ENCODE measurements at regions not wholly inside any gene's neighbourhood (a gene's known extent, or its start where the extent isn't known, plus 50 kb on each side); places are given as distances from the start of the nearest gene placed in this dataset.

DNA sequence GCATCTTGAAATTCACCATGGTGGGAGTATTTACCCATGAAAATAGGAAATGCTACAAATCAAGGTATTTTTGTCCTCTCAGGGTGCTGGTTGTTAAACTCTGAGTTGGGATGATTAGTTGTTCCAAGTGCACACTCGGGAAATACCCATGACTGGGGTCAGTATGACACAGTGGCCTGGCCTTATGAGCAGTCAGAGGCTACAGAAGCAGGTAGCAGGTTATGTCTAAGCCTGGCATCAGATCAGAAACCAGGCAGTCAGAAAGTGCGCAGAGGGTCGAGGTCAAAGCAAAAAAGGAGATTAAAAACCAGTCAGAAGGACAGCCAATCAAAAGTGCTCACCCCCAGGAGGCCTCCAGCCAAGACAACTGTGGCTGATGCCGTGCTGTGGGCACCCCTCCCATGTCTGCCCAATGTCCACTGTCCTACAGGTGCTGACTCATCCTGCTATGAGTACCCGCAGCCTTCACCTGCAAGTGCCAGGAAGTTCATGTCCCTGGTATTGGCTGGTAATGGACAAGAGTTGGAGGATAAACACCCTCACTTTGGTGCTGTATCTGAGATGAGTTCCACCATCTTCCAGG lies 117.4 kb upstream of the SLC24A3 start:
- Mint-ChIP-seq H3K4me3 (no peak overlapping the region), H3K9me3 (no peaks in the 10 kb centered on the region), H3K4me1 (no peaks in the 10 kb centered on the region), H3K27ac (no peak overlapping the region), H3K27me3 (no peaks in the 10 kb centered on the region), H3K36me3 (ENCODE audit: low read depth) (no peaks in the 10 kb centered on the region)
- POLR2A ChIA-PET: no interaction called here
- DNase-seq: no peak
- CTCF ChIA-PET: no interaction called here

DNA sequence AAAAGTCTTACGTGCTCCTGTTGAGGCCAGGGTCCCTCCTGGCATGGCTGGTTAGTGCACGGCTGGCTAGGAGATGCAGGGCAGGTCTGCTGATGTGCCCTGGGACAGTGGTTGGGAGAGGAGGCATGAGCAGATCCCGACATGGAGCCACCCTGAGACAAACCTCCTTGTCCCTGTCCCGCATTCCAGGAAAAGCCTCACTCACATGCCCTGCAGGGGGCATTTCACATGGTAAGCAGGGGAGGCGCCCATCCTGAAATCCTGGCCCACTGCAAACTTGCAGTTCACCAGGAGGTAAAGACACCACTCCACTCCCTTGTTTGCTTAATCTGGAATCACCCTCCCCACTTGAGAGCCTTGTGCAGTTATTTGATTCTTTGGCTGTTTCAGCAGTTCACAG lies 116.7 kb upstream of the SLC24A3 start:
- Mint-ChIP-seq H3K27ac (no peak overlapping the region), H3K4me1 (no peaks in the 10 kb centered on the region), H3K36me3 (ENCODE audit: low read depth) (no peaks in the 10 kb centered on the region), H3K9me3 (no peaks in the 10 kb centered on the region), H3K27me3 (no peaks in the 10 kb centered on the region), H3K4me3 (no peak overlapping the region)
- ChIA-PET POLR2A (no interaction called here), CTCF (no interaction called here)
- DNase-seq: no peak

DNA sequence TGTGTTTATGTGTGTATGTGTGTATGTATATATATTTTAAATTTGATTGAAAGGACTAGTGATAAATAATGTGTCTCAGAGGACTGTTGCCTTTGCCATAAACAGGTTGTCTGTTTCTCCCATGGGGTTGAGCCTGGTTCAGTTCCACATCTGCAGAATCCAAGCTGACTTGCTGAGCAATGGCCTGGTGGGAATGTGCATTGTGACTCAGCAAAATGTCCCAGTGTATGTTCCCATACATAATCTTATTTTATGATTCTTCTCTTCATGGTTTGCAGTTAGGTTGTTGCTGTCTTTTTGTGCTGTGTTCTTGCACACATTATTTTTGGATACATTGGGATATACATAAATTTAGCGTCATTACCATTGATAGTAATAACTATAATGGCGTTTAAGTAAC lies 115.6 kb upstream of the SLC24A3 start:
- no peaks in the 10 kb centered on the region for H3K4me1 Mint-ChIP-seq
- no peak for DNase-seq
- H3K27ac Mint-ChIP-seq: no peak overlapping the region
- H3K36me3 Mint-ChIP-seq (ENCODE audit: low read depth): no peaks in the 10 kb centered on the region
- ChIA-PET POLR2A (no interaction called here), CTCF (no interaction called here)
- no peak overlapping the region for H3K4me3 Mint-ChIP-seq
- H3K9me3 Mint-ChIP-seq: no peaks in the 10 kb centered on the region
- H3K27me3 Mint-ChIP-seq: no peaks in the 10 kb centered on the region

DNA sequence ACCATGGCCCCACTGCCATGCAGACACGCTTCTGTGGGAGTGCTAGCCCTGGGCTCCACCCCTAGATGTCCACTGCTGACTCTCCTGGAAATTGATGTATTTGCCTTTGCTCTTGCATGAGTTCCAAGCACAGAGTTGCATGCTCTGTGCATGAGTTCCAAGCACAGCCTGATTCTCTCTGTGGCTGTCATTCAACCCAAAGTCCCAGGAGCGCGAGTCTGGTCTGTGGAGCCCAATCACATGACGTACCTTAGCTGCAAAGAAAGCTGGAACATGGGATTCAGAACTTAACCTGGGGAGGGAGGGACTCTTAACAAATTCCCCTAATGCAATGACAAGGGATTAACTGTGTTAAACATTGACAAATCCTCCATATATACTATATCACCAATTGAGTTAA lies 114.3 kb upstream of the SLC24A3 start:
- Mint-ChIP-seq H3K9me3 (no peaks in the 10 kb centered on the region), H3K4me1 (no peaks in the 10 kb centered on the region), H3K27ac (no peak overlapping the region), H3K27me3 (no peaks in the 10 kb centered on the region), H3K4me3 (no peak overlapping the region), H3K36me3 (ENCODE audit: low read depth) (no peaks in the 10 kb centered on the region)
- POLR2A ChIA-PET: no interaction called here
- no peak for DNase-seq
- CTCF ChIA-PET: no interaction called here

DNA sequence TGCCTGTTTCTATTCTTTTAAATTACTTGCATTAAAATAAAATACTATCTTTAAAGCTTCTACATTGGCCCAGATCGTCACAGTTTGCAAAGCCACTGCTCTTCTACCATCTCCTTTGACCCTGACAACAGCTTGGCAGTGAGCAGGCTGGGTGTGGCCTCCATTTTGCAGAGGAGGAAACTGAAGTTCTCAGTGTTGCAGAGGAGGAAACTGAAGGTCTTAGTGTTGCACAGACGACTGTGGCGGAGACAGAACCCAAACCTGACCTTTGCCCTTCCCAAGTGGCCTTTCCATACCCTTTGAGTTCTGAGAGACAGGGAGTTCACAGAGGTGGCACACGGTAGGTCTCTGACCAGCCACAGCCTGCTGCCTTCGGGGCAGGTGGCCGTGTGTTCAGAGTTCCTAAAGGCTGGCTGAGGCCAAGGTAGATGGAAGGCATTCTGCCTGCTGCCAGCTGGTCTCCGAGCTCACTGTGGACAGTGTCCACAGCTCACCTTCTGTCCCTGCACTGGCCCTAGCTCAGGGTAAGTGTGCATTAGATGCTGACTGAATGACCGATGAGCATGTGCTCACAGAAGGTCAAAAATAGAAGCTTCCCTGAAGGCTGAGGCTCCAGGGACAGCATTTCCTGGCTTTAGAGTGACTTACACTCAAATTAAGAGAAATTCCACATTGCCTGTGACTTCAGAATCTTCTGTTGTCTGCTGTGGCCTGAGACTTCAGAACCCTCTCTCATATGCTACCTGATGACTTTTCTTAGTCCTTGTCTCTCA lies 113.5 kb upstream of the SLC24A3 start:
- H3K9me3 Mint-ChIP-seq: no peaks in the 10 kb centered on the region
- no peak for DNase-seq
- POLR2A ChIA-PET: no interaction called here
- H3K27me3 Mint-ChIP-seq: no peaks in the 10 kb centered on the region
- no peaks in the 10 kb centered on the region for H3K4me1 Mint-ChIP-seq
- no peak overlapping the region for H3K27ac Mint-ChIP-seq
- H3K36me3 Mint-ChIP-seq (ENCODE audit: low read depth): no peaks in the 10 kb centered on the region
- CTCF ChIA-PET: no interaction called here
- H3K4me3 Mint-ChIP-seq: no peak overlapping the region

DNA sequence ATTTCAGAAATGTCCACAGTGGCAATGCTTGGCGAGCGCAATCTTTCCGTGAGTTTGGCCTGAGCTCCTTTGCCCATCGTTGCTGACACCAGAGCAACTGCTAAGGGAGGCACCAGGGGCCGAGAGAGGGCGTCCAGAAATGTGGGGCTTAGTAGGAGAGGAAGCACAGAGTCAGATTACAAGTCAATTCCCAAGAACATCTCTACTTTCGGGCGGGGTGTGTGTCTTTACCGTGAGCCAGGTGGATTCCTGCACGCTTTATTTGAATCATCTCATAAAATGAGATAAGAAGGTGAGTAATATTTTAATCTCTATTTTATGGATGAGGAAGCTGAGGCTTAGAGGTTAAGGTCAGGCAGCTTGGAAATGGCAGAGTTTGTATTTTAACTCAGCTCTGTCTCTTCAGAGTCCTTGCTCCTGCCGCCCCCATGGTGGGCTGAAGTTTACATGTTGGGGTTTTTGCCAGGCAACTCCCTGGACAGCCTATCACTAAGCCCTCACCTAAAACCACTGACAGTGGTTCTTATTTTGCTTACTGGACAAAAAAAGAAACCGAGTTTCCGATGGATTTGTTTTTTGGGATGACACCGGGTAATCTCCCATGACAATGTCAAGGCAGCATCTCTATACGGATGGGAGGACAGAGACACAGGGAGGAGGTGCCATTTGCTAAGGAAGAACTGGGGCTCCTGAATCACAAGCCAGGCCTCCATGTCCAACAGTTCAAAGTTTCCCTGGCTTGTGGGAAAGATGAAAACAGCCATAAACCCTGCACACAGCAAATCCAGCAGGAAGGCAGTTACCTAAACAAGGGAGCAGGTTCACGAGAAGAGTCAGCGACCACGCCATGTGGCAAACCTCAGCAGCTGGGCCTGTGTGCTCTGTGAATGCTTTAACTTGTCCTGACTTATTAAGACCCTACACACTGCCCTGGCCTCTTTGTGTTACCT lies 112.6 kb upstream of the SLC24A3 start:
- H3K36me3 Mint-ChIP-seq (ENCODE audit: low read depth): no peaks in the 10 kb centered on the region
- POLR2A ChIA-PET: no interaction called here
- no peaks in the 10 kb centered on the region for H3K27me3 Mint-ChIP-seq
- no peak overlapping the region for H3K4me3 Mint-ChIP-seq
- no peak for DNase-seq
- CTCF ChIA-PET: no interaction called here
- no peaks in the 10 kb centered on the region for H3K9me3 Mint-ChIP-seq
- no peaks in the 10 kb centered on the region for H3K4me1 Mint-ChIP-seq
- no peak overlapping the region for H3K27ac Mint-ChIP-seq

DNA sequence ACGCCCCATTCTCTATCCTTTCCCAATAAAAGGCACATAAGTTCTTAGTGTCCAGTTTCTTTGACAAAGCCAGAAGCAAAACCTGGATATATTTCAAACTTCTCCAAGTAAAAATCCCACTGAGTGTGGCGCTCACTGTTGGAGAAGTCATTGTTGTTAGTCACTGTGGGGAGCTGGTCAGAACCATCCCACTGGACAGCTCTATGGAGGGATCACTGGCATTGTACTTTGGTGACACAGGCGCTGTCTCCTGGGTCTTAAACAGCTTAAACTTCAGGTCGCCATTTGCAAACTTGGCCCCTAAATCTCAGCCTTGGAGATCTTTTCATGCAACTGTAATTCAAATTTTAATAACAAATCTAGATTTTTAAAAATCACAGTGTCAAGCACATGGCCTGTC lies 111.5 kb upstream of the SLC24A3 start:
- no peaks in the 10 kb centered on the region for H3K27me3 Mint-ChIP-seq
- ChIA-PET CTCF (no interaction called here), POLR2A (no interaction called here)
- no peak overlapping the region for H3K4me3 Mint-ChIP-seq
- DNase-seq: no peak
- no peaks in the 10 kb centered on the region for H3K9me3 Mint-ChIP-seq
- H3K27ac Mint-ChIP-seq: no peak overlapping the region
- no peaks in the 10 kb centered on the region for H3K36me3 Mint-ChIP-seq (ENCODE audit: low read depth)
- H3K4me1 Mint-ChIP-seq: no peaks in the 10 kb centered on the region

DNA sequence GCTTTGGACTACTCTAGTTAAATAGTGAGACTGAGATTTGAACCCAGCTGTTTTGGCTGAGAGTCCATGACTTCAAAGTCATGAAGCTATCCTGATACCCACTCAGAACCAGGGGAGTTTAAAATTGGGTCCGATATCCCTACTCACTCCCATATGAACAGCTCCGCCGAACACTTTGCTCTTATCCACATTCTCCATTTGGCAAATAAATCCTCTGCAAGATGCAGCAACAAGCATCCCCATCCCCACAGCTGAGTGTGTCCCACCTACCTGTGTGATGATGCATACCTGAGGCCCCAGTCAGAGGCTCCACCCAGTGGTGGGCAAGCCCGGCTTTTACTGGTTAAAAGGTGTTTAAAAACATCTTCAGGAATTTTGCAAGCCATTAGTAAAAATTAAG lies 108.3 kb upstream of the SLC24A3 start:
- no peak for DNase-seq
- H3K36me3 Mint-ChIP-seq (ENCODE audit: low read depth): no peaks in the 10 kb centered on the region
- POLR2A ChIA-PET: no interaction called here
- H3K9me3 Mint-ChIP-seq: no peaks in the 10 kb centered on the region
- H3K4me1 Mint-ChIP-seq: no peaks in the 10 kb centered on the region
- no peaks in the 10 kb centered on the region for H3K27me3 Mint-ChIP-seq
- H3K27ac Mint-ChIP-seq: no peak overlapping the region
- CTCF ChIA-PET: no interaction called here
- no peak overlapping the region for H3K4me3 Mint-ChIP-seq

DNA sequence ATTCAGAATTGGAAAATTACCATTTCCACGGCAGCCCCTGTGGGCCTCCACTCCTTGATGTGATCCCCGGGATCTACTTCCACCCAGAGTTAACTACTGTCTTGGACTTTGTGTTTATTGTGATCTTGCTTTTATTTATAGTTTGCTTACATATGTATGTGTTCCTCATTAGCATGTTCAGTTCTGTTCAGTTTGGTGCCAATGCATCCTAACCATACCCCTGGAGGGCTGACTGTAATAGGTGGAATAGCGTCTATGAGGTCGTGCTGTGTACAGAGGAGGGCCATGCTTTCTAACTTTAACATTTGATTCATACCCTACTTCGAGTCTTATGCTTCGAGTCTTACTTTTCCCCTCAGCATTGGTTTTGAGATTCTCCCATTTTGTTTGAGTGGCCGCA lies 104.3 kb upstream of the SLC24A3 start:
- Mint-ChIP-seq H3K4me1 (no peaks in the 10 kb centered on the region), H3K4me3 (no peak overlapping the region), H3K27me3 (no peaks in the 10 kb centered on the region), H3K27ac (no peak overlapping the region), H3K9me3 (no peaks in the 10 kb centered on the region), H3K36me3 (ENCODE audit: low read depth) (no peaks in the 10 kb centered on the region)
- CTCF ChIA-PET: no interaction called here
- POLR2A ChIA-PET: no interaction called here
- DNase-seq: no peak

DNA sequence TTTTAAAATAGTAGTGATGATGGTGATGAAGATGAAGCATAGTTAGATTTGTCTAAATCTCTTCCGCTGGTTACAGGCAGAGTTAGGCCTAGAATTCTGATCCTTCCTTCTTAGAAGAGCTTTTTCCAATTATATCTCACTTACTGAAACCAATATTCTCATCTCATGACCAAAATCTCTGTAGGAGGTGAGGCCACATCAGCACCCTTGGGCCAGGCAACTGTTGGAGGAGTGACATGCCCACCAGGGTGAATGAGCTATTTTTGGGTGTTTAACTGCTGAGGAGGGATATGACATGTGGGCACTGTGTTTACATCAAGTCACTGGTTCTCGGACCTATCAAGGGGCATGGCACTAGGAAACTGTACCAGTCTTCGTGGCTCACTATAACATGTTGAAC lies 102.2 kb upstream of the SLC24A3 start:
- ChIA-PET POLR2A (no interaction called here), CTCF (no interaction called here)
- no peak overlapping the region for H3K27ac Mint-ChIP-seq
- no peak overlapping the region for H3K4me3 Mint-ChIP-seq
- no peaks in the 10 kb centered on the region for H3K4me1 Mint-ChIP-seq
- DNase-seq: no peak
- H3K9me3 Mint-ChIP-seq: no peaks in the 10 kb centered on the region
- no peaks in the 10 kb centered on the region for H3K27me3 Mint-ChIP-seq
- H3K36me3 Mint-ChIP-seq (ENCODE audit: low read depth): no peaks in the 10 kb centered on the region

DNA sequence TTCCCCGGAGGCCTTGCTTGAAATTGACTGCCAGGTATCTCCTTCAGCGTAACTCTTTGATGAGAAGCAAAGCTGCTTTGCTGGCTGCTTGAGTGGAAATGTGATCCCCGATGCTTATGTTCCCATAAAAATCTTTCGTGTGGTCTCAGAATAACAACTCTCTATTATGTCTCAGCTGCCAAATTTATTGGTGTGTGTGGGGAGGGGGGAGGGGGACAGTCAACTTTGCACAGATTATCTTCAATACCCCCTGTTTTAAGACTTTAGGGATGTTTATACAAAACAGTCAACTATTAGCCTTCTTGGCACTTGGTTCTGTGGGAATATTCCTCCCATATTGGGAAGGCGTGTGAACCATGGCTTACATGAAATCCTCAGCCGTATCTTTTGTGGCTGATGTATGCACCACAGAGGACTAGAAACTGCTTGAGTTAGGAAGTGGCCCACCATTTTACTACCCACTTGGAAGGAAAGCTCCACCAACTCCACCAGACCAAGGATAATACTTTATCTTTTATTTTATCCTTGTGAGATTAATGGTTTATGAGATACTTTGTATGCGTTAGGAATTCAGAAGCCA lies 101.5 kb upstream of the SLC24A3 start:
- no peaks in the 10 kb centered on the region for H3K4me1 Mint-ChIP-seq
- CTCF ChIA-PET: no interaction called here
- no peaks in the 10 kb centered on the region for H3K36me3 Mint-ChIP-seq (ENCODE audit: low read depth)
- no peaks in the 10 kb centered on the region for H3K27me3 Mint-ChIP-seq
- no peak overlapping the region for H3K4me3 Mint-ChIP-seq
- POLR2A ChIA-PET: no interaction called here
- no peak for DNase-seq
- no peak overlapping the region for H3K27ac Mint-ChIP-seq
- H3K9me3 Mint-ChIP-seq: no peaks in the 10 kb centered on the region

DNA sequence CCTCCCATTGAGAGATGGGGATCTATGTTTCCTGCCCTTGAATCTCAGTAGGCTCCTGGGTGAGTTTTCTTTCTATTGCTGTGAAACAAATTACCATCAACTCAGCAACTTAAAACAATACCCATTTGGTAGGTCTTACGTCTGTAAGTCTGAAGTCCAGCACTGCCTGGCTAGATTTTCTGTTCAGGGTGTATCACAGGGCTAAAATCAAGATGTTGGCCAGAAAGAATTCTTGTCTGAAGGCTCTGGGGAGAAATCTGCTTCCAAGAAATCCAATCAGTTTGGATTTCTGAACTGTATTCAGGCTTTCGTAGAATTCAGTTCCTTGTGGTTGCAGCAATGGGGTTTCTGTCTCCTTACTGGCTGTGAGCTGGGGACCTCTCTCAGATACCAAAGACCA lies 99.6 kb upstream of the SLC24A3 start:
- Mint-ChIP-seq H3K27me3 (no peaks in the 10 kb centered on the region), H3K4me1 (no peaks in the 10 kb centered on the region), H3K9me3 (no peaks in the 10 kb centered on the region), H3K36me3 (ENCODE audit: low read depth) (no peaks in the 10 kb centered on the region), H3K4me3 (no peak overlapping the region), H3K27ac (no peak overlapping the region)
- no peak for DNase-seq
- ChIA-PET CTCF (no interaction called here), POLR2A (no interaction called here)

DNA sequence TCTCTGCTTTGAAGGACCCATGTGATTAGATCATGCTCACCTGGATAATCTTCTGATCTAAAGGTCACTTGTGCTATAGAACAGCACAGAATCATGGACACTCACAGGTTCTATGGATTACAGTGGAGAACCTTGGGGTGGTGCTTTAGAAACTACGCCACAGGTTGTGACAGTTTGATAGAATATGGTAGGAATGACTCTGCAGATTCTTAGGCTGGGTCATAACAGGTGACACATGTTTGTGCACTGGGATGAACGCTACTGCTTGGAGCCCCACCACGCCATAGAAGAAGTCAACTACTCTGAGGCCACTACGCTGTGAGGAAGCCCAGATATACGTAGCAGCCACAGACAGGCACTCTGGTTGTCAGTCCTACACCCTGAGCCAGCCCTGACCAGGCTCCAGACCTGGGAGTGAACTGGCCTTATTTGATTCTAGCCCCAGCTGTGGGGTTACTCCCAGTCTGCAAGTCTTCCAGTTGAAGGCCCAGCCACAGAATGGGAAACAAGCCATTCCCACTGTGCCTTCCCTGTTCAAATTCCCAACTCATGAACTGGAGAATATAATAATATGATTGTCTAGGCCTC lies 99.0 kb upstream of the SLC24A3 start:
- Mint-ChIP-seq H3K4me3 (no peak overlapping the region), H3K27me3 (no peaks in the 10 kb centered on the region), H3K27ac (no peak overlapping the region), H3K36me3 (ENCODE audit: low read depth) (no peaks in the 10 kb centered on the region), H3K4me1 (no peaks in the 10 kb centered on the region), H3K9me3 (no peaks in the 10 kb centered on the region)
- ChIA-PET POLR2A (no interaction called here), CTCF (interaction anchor here (0.6 kb wide), 1 partner anchor 55 kb away, joined by 3 read pairs; no protein-coding TSS in a partner anchor)
- no peak for DNase-seq

Data from activated CD4-positive, alpha-beta T cell treated with anti-CD3 and anti-CD28 coated beads, Interleukin-2, amount 10 ng/mL, durations not matched to agents 7 days and 5 days (primary cell).